DMS53 (cell line): ENCODE measurements at regions not wholly inside any gene's neighbourhood (a gene's known extent, or its start where the extent isn't known, plus 50 kb on each side); places are given as distances from the start of the nearest gene placed in this dataset.
A peak's percentile ranks its signal among the peaks of the same experiment; 100 is the strongest.
"Not testable (repeated sequence)": the region's sequence is repeated elsewhere in the genome, so short reads cannot be mapped to it uniquely, and the experiment has no call there.

Experiments
- DNase-seq: peaks from one replicate; lab custom pipeline; 2025; lab: John Stamatoyannopoulos, UW

DNA sequence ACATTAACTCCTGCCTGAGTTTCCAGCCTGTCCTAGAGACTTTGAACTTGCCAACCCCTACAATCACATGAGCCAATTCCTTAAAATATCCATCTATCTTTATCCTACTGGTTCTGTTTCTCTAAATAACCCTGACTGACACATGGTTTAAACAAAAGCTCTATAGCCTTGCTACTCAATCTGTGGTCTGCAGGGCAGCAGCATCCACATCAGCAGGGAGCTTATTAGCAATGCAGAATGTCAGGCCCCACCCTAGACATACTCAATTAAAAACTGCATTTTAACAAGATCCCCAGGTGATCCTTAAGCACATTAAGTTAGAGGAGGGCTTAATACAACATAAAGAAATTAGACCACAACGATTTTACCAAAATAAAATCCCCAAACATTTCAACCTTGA, 108.3 kb upstream of the CPSF6 start:
- no peak for DNase-seq

GRCh38 chr12:69136931-69137613, 102.3 kb upstream of the CPSF6 start:
- DNase-seq: no peak

- DNase-seq: no peak
Observed at GRCh38 chr12:69141074-69141473, 98.3 kb upstream of the CPSF6 start.

DNA sequence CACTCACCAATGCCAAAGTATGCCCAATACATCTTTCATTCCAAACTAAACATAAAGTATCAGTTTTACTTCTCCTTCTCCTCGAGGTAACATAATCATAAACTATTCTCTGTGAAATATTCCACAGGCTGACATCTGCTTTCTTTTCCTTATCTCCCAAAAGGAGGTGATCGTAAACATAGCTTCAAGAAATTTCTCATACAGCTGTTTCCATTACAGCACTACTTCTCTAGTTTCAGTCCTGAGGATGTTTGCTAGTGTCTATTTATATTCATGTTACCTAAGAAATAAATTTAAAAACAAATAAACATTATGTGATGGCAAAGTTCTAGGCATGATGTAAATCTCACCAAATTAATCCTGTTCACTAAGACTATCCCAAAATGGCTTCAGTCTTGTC, 90.1 kb upstream of the CPSF6 start:
- no peak for DNase-seq

DNA sequence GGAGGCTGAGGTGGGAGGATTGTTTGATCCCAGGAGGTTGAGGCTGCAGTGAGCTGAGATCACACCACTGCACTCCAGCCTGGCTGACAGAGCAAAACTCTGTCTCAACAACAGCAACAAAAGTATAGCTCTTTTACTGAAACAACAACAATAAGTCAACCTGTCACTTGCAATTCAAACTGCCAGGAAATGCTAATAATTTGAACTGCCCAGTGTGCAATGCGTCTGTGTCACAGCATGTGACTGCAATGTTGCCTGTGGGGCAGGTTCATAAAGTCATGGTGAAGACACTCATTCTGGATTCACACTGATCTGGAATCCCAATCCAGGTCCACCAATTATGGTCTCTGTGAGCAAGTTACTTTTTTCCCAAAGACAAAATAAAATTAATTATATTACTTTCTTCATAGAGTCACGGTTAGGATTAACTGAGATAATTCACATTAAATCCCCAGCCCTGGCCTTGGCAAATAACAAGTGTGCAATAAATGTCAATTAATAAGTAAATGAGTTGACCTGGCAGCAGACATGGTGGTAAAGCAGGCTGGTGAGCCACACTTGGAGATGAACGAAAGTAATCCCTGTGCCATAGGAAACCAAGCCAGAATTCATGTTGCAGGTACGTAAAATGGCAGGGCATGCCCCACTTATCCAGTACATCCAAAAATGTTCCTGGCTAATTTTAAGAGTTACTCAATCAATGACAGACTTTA, 89.1 kb upstream of the CPSF6 start:
- no peak for DNase-seq

DNA sequence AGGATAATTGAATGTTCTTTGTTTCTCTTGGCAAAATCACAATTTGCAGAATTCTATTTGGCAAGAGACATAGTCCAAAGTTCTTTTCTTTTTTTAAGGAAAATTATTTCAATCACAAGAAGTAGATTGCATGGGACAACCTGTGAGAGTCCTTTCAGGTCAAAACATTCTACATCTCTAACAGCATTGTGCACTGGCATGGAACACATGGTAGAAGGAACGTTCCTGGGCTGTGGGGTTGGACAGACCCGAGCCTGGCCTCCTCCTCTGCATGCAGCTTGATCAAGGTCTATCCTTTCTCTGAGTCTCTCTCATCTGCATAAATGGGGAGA, 88.6 kb upstream of the CPSF6 start:
- no peak for DNase-seq

DNA sequence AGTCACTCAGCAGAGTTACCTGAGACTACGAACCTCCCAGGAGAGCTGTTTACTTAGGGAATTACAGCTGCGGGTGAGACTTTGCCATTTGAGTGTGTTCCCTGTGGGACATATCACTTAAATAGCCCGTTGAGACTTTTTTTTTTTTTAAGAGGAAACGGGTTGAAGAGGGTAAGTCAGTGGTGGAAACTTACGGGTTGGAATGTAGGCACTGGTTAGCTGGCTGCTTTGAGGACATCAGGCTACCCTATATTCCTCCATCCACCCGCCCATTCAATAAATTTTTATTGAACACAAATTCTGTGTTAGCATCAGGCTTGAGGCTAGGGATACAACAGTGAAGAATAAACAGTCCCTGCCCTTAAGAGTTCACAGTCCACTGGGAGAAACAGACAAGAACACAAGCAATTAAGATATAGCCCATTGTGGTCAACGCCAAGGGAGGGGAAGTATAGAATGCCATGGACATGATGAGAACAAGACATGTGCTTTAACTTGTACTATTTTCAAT, 88.1 kb upstream of the CPSF6 start:
- DNase-seq: peak; percentile 72

DNA sequence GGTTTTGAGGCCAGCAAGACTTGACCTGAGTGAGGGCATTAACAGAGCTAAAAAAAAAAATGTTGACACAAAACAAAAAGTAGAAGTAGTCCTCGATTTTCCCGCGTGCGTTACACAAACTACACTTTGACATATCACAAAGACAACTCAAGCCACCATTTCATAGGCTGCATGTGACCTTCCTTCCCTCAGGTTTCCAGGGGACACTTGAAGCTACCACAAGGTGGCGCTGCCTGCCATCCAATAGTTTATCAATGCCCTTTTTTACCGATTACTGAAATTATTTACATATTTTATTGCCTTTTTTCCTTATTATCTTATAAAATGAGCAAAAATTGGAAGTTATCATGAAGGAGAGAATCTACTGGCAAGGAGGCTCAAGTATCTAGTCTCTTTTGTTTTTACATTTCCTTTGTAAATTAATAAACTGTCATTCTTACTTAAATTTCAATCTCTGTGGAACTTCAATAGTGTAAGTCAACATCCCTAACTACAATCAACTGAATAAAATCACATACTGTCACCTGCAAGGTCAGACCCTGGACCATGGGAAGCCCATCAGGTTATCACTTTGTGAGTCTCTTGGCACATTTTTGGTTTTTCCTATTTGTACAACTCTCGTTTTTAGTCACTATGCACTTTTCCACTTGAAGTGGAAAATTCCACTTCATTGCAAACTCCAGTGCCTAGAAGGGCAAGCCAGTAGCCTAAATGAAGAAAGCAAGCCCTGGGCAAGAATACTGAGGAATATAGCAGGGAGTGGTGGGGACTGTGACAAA, 84.6 kb upstream of the CPSF6 start:
- DNase-seq: peak; percentile 88

DNA sequence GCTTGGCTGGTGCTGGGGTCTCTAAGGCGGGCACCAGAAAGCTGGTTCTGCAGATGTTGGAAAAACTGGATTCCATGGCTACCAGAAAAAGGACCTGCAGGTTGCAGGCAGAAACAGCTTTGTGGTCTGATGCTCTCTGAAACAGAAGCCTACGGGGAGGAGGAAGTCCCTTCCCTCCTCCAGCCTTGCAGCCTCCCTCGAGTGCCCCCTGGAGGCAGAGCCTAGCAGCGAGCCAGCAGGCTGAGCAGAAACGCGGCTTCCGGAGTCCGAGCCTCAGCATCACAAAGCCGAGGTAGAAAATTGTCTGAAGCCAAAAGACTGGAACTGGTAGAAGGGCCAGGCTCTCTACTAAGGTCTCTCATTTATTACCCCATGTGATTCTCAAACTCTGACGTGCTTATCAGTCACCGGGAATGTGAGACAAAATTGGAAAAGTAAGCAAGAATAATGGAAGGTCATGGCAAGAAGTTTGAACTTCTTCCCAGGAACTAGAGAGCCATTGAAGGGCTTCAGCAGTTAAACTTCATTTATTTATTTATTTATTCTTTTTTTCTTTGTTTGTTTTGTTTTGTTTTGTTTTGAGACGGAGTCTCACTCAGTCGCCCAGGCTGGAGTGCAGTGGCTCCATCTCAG, 82.2 kb upstream of the CPSF6 start:
- DNase-seq: peak; percentile 97

DNA sequence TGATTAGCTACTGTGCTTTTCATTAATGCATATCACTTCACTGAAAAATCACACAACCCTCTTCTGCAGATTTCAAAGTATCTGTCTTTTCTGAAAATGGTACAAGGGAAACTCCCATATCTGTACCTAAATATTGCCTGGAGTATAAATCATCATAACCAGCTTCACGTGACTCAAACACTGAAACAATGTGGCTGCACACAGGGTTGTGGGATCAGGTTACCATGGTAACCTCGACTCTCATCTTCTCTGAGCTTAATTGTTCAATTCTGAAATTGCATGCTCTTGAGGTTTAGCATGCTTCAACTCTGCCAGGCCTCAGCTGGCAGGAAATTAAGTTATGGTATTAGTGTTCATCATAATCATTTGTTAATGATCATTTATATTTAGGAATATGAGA, 77.5 kb upstream of the CPSF6 start:
- peak; percentile 53 for DNase-seq

DNA sequence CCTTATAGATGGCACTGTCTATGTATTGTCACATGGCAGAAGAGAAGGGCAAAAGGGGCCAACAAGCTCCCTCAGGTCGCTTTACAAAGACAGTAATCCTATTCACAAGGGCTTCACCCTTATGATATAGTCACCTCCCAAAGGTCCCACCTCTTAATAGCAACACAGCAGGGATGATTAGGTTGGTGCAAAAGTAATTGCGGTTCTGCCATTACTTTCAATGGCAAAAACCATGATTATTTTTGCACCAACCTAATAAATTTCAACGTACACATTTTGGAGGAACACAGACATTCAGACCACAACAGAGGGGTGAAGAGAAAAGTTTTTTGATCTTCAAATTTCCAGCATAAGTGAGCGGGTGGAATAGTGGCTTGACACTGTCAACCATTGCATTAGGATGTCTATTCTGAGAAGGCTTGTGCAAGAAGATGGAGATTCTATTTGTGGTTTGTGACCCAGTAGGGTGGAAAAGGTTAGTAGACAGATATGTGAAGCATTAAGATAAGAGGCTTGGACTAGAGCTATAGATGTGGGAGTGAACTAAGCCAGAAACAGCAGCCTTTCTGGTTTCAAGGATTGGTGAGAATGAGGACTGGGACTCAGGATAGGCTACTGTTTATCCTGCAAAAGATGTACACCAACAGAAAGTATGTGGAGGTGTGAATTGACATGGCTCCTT, 75.5 kb upstream of the CPSF6 start:
- DNase-seq: no peak

GRCh38 chr12:69167648-69168165, 71.7 kb upstream of the CPSF6 start:
- DNase-seq: no peak

DNA sequence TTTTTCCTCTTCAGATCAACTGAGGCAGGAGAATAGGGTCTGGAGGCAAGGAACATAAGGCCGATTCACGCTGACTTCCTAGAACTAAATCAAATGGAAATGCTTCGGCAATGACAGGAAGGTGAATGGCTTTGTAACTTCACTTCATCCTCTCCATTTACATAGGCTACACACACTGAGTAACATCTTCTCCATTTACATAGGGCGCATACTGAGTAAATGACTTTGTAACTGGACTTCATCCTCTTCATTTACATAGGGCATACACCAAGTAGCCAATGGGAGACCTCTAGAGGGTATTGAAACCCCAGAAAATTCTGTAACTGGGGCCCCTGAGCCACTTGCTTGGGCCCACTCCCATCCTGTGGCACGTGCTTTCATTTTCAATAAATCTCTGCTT, 71.0 kb upstream of the CPSF6 start:
- no peak for DNase-seq

- DNase-seq: no peak
Observed at GRCh38 chr12:69168828-69169227, 70.5 kb upstream of the CPSF6 start.

- DNase-seq: no peak
Observed at GRCh38 chr12:69170293-69170692, 69.1 kb upstream of the CPSF6 start.

DNA sequence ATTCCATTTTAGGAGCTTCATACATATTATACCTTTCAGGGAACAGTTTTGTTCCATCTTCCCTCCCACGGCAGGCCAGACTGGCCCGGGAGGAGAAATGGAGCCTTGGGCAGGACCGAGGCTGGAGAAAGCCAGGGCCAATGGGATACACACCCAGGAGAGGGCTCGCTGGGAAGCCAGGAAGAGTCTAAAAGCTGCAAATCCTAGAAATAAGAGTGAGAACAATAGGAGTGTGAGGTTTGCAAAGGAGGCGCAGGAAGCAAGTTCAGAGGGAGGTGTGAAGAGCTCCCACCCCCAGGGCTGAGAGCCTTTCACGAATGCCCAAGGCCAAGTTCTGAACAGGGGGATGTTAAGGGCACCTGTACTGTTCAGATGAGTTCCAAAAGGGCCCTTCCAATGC, 67.5 kb upstream of the CPSF6 start:
- DNase-seq: no peak

DNA sequence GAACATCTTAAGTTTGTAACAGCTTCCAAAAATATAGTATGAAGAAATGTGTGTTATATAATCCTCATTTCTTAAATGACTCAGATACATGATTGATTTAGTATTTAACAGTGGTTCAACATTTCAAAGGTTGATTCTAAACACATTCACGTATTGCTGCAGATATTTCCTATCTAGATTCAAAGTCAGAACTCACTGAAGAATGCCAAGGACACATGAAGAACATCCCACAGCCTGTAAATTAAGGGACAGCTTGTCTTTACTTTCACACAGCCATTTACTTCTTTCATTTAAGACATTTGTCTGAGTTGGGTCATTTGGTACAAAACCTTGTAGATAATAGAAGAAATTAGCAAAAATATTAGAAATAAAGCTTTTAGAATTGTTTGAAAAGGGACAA, 66.9 kb upstream of the CPSF6 start:
- no peak for DNase-seq

GRCh38 chr12:69173368-69173767, 66.0 kb upstream of the CPSF6 start:
- DNase-seq: no peak

- no peak for DNase-seq
Observed at GRCh38 chr12:69179786-69180185, 59.6 kb upstream of the CPSF6 start.

- DNase-seq: not testable (repeated sequence)
Observed at GRCh38 chr12:69187572-69187971, 51.8 kb upstream of the CPSF6 start.

GRCh38 chr12:69189378-69189978, 49.9 kb upstream of the CPSF6 start:
- DNase-seq: peak; percentile 55
